Stimulated activated naive B cell treated with anti-CD40 and anti-IgM and Interleukin-4, amounts not matched to agents 10 μg/mL and 1 μg/mL and 100 μg/mL, for 72 hours (primary cell): ENCODE measurements at regions not wholly inside any gene's neighbourhood (a gene's known extent, or its start where the extent isn't known, plus 50 kb on each side); places are given as distances from the start of the nearest gene placed in this dataset.

Experiments used
- ATAC-seq, 2 donors: fragments of 150-1000 bp; cut with Tn5 transposase; replicated peaks; 2 replicates each; pipeline ENCODE4 v1.10.0; 2021; ENCODE audit warnings: moderate library complexity in 1 of 2
- DNase-seq: peaks from one replicate; pipeline ENCODE4 v3.0.0; 2021
- H3K27ac Mint-ChIP-seq: one replicate; pipeline ENCODE4 v1.8.0; 2022; ENCODE audit warnings: mild to moderate bottlenecking, mixed read lengths
- H3K27me3 Mint-ChIP-seq, 2 donors: one replicate each; pipeline ENCODE4 v1.8.0; 2022; ENCODE audit warnings: mixed read lengths in 2 of 2
- H3K36me3 Mint-ChIP-seq, 2 donors: one replicate each; pipeline ENCODE4 v1.8.0; 2022; ENCODE audit warnings: mixed read lengths in 2 of 2, mild to moderate bottlenecking in 1 of 2
- H3K4me1 Mint-ChIP-seq, 2 donors: one replicate each; pipeline ENCODE4 v1.8.0; 2022; ENCODE audit warnings: mixed read lengths in 2 of 2, mild to moderate bottlenecking in 1 of 2
- H3K4me3 Mint-ChIP-seq, 2 donors: one replicate each; pipeline ENCODE4 v1.8.0; 2022; ENCODE audit warnings: mild to moderate bottlenecking in 2 of 2, mixed read lengths in 2 of 2, moderate library complexity in 1 of 2
- H3K9me3 Mint-ChIP-seq, 2 donors: one replicate each; pipeline ENCODE4 v1.8.0; 2022; ENCODE audit warnings: mixed read lengths in 2 of 2, mild to moderate bottlenecking in 1 of 2

DNA sequence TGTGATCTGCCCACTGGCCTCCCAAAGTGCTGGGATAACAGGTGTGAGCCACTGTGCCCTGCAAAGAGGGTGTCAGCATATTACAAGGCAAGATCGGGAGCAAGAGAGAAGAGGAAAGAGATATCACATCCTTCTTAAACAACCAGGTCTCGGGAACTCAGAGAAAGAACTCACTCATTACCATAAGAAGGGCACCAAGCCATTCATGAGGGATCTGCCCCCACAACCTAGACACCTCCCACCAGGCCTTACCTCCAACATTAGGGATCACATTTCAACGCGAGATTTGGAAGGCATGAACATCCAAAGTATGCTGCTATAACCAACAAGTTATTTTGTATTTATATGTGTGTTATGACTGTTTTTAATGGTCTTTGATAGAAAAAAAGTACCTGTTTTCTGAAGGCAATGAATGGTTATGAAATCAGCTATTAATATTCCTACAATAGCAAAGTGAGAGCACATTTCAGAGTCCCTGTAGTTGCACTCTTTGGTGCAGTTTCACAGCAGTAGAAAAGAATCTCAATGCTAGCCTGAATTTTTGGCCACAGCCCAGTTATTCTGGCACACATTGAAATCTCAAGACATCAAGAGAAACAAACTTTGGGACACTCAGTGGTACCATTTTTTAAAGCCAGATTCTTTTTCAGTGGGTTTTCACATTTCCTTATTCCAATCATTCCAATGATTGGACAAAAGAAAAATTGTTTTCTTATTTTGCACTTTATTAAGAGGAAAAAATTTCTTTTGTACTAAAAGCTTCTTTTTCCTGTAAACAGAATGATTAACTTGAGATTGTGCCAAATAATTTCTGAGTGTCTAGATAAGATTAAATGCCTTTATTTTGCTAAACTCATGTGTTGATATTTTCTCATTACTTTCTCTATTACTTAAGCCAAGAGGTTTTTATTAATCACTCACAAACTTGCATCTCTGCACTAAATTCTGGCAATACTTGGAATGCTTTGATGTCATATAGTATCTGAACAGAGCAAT, 582.6 kb upstream of the ATP2B1 start:
- H3K27ac Mint-ChIP-seq, result no peak overlapping the region
- no peak overlapping the region for H3K4me3 Mint-ChIP-seq
- ATAC-seq (no peak), DNase-seq (no peak)
- peaks cover 1 to 9% of the 10 kb centered on the region in 2 donors for H3K9me3 Mint-ChIP-seq
- peaks cover 0 to 4% of the 10 kb centered on the region in 2 donors for H3K36me3 Mint-ChIP-seq
- H3K4me1 Mint-ChIP-seq, result no peaks in the 10 kb centered on the region
- peaks cover 4 to 7% of the 10 kb centered on the region in 2 donors for H3K27me3 Mint-ChIP-seq

DNA sequence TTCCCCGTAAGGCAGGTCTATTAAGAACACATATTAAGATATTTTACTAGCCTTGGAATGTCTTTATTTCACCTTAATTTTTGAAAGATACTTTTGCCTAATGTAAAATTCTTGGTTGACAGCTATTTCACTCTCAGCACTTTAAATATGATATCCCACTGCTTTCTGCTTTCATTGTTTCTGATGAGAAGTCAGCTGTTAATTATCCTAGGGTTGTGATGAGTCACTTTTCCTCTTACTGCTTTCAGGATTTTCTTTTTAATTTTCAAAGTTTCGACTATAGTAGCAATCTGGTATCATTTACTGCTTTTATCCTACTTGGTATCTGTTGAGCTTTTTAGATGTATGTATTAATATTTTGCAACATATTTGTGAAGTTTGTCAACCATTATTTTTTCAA, 578.9 kb upstream of the ATP2B1 start:
- peaks cover 0 to 4% of the 10 kb centered on the region in 2 donors for H3K4me1 Mint-ChIP-seq
- peaks cover 6 to 9% of the 10 kb centered on the region in 2 donors for H3K9me3 Mint-ChIP-seq
- ATAC-seq (no peak), DNase-seq (no peak)
- H3K4me3 Mint-ChIP-seq, result no peak overlapping the region
- no peak overlapping the region for H3K27ac Mint-ChIP-seq
- H3K36me3 Mint-ChIP-seq, result peaks cover 0 to 7% of the 10 kb centered on the region in 2 donors
- H3K27me3 Mint-ChIP-seq, result peaks cover 4 to 7% of the 10 kb centered on the region in 2 donors

DNA sequence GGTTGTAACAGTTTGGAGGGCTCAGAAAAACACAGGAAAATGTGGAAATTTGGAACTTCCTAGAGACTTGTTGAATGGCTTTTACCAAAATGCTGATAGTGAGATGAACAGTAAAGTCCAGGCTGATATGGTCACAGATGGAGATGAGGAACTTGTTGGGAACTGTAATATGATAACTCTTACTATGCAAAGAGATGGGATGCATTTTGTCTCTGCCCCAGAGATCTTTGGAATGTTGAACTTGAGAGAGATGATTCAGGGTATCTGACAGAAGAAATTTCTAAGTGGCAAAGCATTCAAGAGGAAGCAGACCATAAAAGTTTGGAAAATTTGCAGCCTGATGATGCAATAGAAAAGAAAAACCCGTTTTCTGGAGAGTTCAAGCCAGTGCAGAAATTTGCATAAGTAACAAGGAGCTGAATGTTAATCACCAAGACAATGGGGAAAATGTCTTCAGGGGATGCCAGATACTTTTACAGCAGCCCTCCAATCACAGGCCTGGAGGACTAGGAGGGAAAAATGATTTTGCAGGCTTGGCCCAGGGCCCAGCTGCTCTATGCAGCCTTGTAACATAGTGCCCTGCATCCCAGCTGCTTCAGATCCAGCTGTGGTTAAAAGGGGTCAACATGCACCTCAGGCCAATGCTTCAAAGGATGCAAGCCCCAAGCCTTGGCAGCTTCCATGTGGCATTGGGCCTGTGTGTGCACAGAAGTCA, 572.7 kb upstream of the ATP2B1 start:
- Mint-ChIP-seq H3K4me1 (peaks cover 13 to 21% of the 10 kb centered on the region in 2 donors), H3K27ac (peak overlapping the region; percentile 92), H3K4me3 (no peak overlapping the region), H3K9me3 (peaks cover 14 to 18% of the 10 kb centered on the region in 2 donors), H3K27me3 (no peaks in the 10 kb centered on the region), H3K36me3 (peaks cover 12 to 18% of the 10 kb centered on the region in 2 donors)
- DNase-seq (no peak), ATAC-seq (no peak)

DNA sequence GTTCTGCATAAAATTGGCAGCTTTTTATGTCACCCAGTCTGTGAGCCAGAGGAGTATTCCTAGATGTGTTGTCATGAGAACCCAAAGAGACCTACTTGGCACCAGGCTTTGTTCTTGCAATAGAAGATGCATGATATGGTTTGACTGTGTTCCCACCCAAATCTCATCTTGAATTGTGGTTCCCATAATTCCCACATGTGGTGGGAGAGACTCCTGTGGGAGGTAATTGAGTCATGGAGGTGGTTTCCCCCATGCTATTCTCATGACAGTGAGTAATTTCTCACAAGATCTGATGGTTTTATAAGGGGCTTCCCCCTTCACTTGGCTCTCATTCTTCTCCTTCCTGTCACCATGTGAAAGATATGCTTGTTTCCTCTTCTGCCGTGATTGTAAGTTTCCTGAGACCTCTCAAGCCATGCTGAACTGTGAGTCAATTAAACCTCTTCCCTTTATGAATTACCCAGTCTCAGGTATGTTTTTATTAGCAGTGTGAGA, 572.0 kb upstream of the ATP2B1 start:
- peaks cover 14 to 15% of the 10 kb centered on the region in 2 donors for H3K9me3 Mint-ChIP-seq
- H3K4me1 Mint-ChIP-seq, result peaks cover 13 to 21% of the 10 kb centered on the region in 2 donors
- peak; percentile 90 to 94 for ATAC-seq
- H3K36me3 Mint-ChIP-seq, result peaks cover 12 to 18% of the 10 kb centered on the region in 2 donors
- peak overlapping the region; percentile 92 for H3K27ac Mint-ChIP-seq
- peak; percentile 49 for DNase-seq
- no peaks in the 10 kb centered on the region for H3K27me3 Mint-ChIP-seq
- no peak overlapping the region for H3K4me3 Mint-ChIP-seq

DNA sequence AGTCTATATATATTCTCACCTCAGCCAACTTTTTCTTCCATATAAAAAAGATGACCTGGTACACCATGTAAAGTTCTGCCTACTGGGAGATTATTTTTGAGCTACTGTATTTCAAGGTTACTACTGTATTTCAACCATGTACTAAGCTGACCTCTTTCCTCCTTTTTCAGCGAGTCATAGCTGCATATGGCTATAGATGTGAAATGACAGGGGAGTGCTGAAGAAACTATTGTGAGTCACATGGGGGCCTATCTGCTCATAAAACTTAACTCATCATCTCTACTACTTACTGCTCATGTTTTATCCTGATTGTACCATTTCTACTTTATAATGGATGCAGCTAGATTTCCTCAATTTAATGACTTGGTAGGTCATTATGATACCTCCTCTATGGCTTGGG, 571.4 kb upstream of the ATP2B1 start:
- Mint-ChIP-seq H3K27me3 (no peaks in the 10 kb centered on the region), H3K9me3 (peaks cover 14 to 15% of the 10 kb centered on the region in 2 donors), H3K4me1 (peaks cover 13 to 21% of the 10 kb centered on the region in 2 donors), H3K4me3 (no peak overlapping the region), H3K27ac (peak overlapping the region; percentile 68), H3K36me3 (peaks cover 12 to 18% of the 10 kb centered on the region in 2 donors)
- no peak for DNase-seq
- ATAC-seq, result peak; percentile 49 to 57

DNA sequence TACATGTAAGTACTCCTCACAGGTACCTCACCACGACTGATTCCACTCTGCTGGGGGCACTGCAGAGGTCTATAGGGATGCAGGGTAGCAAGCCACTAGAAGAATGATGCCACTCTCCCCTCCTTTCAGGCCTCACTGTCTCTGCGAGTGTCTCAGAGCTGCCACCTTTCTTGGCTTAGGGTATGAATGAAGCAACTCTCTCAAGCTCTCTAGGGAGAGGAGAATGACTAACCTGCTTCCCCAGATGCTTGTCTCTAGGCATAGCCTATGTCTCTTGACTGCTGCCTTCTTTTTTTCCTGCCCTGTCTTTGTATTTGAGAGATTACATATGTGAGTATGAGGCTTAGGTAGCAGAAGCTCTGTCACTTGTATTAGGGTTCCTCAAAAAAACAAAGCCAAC, 566.5 kb upstream of the ATP2B1 start:
- H3K27ac Mint-ChIP-seq, result no peak overlapping the region
- H3K36me3 Mint-ChIP-seq, result peaks cover 4 to 5% of the 10 kb centered on the region in 2 donors
- H3K4me1 Mint-ChIP-seq, result peaks cover 6 to 9% of the 10 kb centered on the region in 2 donors
- peaks cover 7 to 9% of the 10 kb centered on the region in 2 donors for H3K9me3 Mint-ChIP-seq
- H3K27me3 Mint-ChIP-seq, result peaks cover 5 to 6% of the 10 kb centered on the region in 2 donors
- H3K4me3 Mint-ChIP-seq, result no peak overlapping the region
- ATAC-seq (peak in 1 of 2 donors; percentile 51), DNase-seq (no peak)

DNA sequence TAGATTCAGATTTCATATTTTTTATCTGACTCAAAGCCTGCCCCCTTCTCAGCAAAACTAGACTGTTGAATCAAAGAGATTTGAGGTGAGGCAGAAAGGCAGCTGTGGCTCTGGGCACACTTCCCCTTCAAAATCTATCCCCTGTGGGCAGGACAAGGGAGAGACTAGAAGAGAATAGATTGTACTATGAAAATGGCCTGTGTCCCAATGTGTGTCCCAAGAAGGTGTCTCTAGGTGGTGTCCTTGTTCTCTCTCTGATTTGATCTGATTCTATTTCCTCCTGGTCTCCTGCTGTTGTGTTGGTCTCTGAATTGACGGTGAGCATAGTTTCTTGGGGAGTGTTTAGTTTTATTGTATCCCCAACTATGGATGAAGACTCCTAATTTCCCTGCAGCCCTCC, 565.8 kb upstream of the ATP2B1 start:
- H3K4me1 Mint-ChIP-seq, result peaks cover 0 to 6% of the 10 kb centered on the region in 2 donors
- DNase-seq, result no peak

DNA sequence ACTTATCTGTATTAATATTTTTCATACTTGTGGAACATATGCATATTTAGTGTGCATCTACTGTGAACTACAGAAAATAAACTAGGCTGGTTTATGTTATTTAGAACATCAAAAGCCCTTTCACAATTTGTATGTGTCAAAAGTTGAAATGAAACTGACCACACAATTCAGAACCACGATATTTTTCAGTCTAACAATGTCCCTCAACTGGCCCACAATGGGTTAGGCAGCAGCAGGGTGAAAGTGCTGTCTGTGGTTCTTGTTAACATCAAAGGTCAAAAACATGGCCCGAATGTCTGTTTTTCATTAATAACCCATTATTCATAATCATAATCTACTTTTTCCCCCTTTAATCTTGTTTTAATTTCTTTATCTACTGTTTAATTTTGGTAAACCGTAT, 559.9 kb upstream of the ATP2B1 start:
- no peak overlapping the region for H3K4me3 Mint-ChIP-seq
- H3K9me3 Mint-ChIP-seq, result no peaks in the 10 kb centered on the region
- DNase-seq (no peak), ATAC-seq (peak; percentile 53 to 56)
- H3K27me3 Mint-ChIP-seq, result no peaks in the 10 kb centered on the region
- H3K27ac Mint-ChIP-seq, result no peak overlapping the region
- H3K4me1 Mint-ChIP-seq, result no peaks in the 10 kb centered on the region
- H3K36me3 Mint-ChIP-seq, result no peaks in the 10 kb centered on the region

More for the DNA sequence above, 565.8 kb upstream of the ATP2B1 start:
- Mint-ChIP-seq H3K27me3 (peaks cover 5 to 6% of the 10 kb centered on the region in 2 donors), H3K9me3 (peaks cover 3 to 4% of the 10 kb centered on the region in 2 donors), H3K36me3 (no peaks in the 10 kb centered on the region), H3K27ac (no peak overlapping the region), H3K4me3 (no peak overlapping the region)
- peak in 1 of 2 donors; percentile 54 for ATAC-seq

DNA sequence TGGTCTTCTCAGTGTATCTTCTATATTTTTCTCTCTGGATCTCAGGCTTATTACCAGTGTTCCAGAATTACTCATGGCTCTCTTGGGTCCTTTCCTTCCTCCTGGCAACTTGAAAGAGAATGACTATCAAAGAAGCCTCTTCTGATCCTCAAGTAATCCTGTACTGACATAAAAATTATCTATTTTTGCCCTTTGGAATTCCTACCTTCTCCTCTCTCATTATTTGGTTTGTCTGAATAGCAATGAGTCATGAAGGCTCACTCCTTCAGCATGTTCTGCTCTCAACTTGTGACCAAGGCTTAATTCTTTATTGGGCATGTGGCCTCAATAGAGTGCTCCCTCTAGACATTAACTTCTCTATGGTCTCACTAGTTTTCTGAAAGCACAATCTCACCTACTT, 553.6 kb upstream of the ATP2B1 start:
- no peak overlapping the region for H3K27ac Mint-ChIP-seq
- H3K4me1 Mint-ChIP-seq, result no peaks in the 10 kb centered on the region
- ATAC-seq, result no peak

DNA sequence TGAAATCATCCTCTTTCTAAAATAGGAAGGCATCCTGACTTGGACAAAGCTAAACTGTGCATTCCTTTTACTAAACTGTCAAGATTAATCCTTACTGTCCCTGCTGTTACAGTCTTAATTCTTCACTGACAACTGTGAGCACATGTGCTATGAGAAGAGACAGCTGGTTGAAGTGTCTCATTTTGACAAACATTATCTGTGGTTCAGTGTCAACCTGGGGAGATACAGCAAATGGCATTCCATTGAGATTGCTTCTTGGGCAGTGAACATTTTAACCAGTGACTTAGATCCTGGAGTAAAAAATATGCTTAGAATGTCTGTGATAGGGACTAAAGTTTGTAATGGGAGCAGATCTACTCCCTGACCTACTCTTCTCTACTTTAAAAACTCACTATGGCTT, 552.6 kb upstream of the ATP2B1 start:
- no peak for ATAC-seq
- Mint-ChIP-seq H3K4me1 (no peaks in the 10 kb centered on the region), H3K27me3 (peaks cover 6% of the 10 kb centered on the region in 2 donors), H3K4me3 (no peak overlapping the region), H3K9me3 (no peaks in the 10 kb centered on the region), H3K27ac (no peak overlapping the region), H3K36me3 (no peaks in the 10 kb centered on the region)
- no peak for DNase-seq

More for the DNA sequence above, 553.6 kb upstream of the ATP2B1 start:
- H3K36me3 Mint-ChIP-seq, result no peaks in the 10 kb centered on the region
- no peaks in the 10 kb centered on the region for H3K9me3 Mint-ChIP-seq
- peaks cover 6% of the 10 kb centered on the region in 2 donors for H3K27me3 Mint-ChIP-seq
- DNase-seq, result no peak
- no peak overlapping the region for H3K4me3 Mint-ChIP-seq

DNA sequence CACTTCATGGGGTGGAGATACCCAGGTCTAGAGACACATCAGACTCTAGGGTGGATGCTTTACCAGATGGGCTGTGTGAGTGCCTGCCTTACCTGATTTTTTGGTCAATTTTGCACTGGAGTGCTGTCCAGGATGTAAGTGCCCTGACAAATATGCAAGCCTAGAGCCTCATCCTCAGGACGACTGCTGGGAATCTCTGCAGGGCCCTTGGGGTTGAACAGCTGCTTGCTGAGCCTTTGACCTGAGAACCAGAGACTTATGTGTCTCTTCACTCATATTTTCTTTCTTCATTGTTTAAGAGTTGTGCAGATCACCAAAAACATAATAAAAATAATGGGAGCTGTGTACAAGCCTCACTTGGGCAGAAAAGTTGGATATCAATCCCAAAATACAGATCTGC, 551.5 kb upstream of the ATP2B1 start:
- ATAC-seq (no peak), DNase-seq (no peak)
- Mint-ChIP-seq H3K9me3 (no peaks in the 10 kb centered on the region), H3K4me3 (no peak overlapping the region), H3K27ac (no peak overlapping the region), H3K36me3 (no peaks in the 10 kb centered on the region), H3K4me1 (no peaks in the 10 kb centered on the region), H3K27me3 (peaks cover 6% of the 10 kb centered on the region in 2 donors)

DNA sequence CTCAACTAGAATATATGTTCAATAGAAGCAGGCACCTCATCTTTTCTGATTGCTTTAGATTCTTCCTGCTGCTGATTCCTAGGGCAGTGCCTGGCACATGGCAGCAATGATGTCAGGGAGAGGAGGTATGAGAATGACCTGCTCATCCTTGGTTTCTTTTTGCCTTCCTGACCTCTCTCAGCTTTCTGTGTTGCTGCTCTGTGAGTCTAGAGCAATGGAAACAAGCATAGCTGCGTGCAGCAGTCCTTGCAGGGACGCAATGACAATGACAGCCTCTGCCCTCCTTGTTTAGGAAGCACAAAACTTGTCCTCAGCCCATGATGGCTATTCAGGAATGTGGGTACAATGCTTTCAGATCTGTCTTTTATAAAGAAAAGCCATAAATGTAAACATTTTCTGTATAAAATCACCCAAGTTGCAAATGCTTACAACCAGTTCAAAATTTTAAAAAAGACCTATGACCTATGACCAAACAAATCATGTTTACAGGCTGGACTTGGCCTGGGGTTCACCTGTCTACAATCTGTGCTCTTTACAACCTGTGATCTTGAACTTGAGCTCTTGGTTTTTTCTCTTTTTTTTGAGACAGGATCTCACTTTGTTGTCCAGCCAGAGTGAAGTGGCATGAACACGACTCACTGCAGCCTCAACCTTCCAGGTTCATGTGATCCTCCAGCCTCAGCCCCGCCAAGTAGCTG, 549.4 kb upstream of the ATP2B1 start:
- Mint-ChIP-seq H3K27ac (no peak overlapping the region), H3K9me3 (no peaks in the 10 kb centered on the region), H3K27me3 (peaks cover 2% of the 10 kb centered on the region in 2 donors), H3K36me3 (no peaks in the 10 kb centered on the region), H3K4me1 (peaks cover 9 to 13% of the 10 kb centered on the region in 2 donors), H3K4me3 (no peak overlapping the region)
- ATAC-seq, result no peak
- DNase-seq, result no peak

DNA sequence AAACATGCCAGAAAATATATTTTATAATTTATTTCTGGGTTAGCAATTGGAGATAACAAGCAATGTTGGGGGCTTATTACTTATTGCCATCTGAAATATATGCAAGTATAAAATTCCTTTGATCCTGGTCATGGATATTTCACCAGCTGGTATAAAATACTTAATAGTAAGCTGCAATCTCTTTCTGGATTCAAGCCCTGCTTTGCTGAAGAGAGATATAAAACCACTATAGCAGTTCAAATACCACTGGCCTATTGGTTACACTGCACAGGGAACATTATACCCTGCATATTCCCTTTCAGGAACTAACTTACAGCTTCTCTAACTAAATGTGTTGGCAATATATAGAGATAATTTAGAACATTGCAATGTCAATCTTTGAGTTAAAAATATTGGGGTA, 546.2 kb upstream of the ATP2B1 start:
- Mint-ChIP-seq H3K9me3 (no peaks in the 10 kb centered on the region), H3K4me3 (no peak overlapping the region), H3K4me1 (peaks cover 13 to 23% of the 10 kb centered on the region in 2 donors), H3K27ac (no peak overlapping the region), H3K36me3 (no peaks in the 10 kb centered on the region), H3K27me3 (no peaks in the 10 kb centered on the region)
- DNase-seq, result no peak
- ATAC-seq, result no peak
